Activated CD8-positive, alpha-beta memory T cell treated with anti-CD3 and anti-CD28 coated beads, Interleukin-2, amount 50 U/mL, for 24 hours (primary cell): ENCODE measurements at regions not wholly inside any gene's neighbourhood (a gene's known extent, or its start where the extent isn't known, plus 50 kb on each side); places are given as distances from the start of the nearest gene placed in this dataset.

Source experiments
- DNase-seq: peaks from one replicate; pipeline ENCODE4 v3.0.0-alpha.2; 2020; ENCODE audit errors: extremely low read depth

DNA sequence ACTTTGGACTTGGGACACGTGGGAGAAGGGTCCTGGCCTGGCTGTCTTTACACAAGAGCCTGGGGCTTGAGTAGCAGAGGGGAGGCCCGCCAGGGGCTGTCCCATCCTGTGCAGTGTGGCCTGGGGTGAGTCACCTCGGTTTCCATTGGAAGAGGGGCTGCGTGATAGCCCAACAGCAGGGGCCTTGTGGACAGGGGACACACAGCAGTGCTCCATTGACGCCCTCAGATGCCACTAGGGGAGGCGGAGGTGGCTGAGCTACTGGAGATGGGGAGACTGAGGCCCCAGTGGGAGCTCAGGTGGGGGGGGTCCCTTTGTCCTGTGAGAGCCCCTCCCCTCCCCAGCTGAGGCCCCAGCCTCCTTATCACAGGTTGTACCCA, 50.0 kb upstream of the RNU6ATAC start:
- no peak for DNase-seq

DNA sequence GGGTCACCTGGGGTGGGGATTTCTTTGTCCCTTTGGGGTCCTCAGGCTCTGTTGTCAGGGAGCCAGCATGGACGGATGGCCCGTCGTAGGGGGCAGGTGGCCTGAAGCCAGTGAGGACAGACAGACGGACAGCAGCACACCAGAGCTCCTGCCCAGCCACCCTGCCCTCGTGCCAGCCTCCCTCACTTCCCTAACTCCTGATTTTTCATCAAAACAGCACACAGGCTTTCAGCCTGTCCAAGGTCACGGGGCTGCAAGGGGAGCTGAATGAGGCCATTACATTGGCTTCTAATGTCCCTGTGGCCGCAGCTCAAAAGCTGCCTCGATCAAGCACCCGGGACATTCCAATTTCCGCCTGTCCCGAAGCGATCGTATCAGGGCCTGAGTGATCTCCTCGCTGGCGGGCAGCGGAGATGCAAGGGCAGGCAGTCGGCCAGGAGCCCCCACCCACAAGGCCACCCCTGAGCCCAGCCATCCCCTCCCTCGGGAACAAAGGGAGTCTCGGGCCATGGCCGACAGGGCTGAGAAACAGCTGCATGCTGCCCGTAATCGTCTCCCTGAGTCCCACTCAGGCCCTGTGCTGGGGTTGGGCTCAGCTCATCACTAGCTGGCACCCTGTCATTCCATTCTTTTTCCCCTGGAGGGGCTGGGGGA, 50.5 kb upstream of the RNU6ATAC start:
- no peak for DNase-seq

DNA sequence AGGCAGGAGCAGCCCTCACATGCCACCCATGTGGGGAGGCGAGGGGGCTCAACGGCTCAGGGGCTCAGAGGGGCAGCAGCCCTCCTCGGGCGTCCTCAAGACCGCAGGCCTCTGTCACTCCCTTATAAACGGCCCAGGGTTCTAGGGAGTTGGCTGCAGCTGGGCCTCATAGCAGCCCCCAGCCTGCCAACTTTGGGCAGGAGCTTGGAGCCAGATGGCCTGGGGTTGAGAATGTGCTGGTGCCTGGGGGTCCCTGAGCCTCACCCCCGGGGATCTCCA, 51.0 kb upstream of the RNU6ATAC start:
- DNase-seq: no peak

DNA sequence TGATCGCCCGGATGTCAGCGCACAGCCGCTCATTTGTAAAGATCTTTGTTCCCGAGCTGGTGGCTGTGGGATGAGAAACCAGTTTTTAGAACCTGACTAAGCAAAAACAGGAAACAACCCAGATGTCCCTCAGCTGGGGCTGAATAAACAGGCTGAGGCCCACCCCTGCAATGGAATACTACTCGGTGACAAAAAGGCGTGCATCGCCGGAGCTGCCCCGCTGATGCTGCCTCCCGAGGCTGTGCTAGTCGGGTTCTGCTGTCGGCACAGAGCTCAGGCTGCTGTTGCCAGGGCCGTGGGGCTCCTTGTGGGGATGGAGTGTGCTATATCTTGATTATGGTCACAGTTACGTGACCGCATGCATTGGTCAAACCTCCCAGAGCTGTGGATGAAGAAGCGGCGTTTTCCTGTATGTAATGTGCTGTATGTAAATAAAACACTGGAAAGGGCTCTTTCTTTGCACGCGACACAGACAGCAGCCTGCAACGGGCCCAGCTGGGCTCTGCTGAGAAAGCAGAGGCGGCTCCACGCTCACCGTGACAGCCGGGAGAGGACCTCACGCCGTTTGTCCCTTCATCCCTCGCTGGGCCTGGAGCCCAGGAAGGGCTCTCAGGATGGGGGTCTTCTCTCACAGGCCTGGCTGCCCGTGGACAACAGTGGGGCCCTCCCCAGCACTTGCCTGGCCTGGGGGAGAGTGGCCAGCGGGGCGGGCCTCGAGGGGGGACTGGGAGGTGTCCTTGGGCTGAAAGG, 51.5 kb upstream of the RNU6ATAC start:
- no peak for DNase-seq

DNA sequence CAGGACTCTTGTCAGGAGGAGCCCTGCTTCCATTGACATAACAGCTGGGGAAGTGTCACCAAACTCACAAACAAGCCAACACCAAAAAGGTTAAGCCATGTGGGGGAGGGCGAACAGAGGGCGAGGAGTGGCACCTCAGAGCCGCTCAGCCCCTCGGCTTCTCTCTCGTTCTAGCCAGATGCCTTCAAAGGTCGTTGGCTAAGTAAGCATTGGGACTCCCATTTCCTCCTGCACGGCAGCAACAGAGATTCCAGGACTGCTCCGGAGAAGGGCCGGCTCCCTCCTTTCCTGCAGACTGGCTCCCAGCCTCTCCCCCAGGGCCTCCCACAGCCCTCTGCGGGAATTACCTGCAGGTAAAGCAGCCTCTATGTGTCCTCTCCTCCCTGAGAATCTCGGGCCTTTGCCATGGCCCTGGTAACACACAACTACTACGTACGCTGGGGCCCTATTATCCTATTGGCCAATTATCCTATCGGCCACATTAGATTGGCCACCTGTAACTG, 52.1 kb upstream of the RNU6ATAC start:
- DNase-seq: no peak

DNA sequence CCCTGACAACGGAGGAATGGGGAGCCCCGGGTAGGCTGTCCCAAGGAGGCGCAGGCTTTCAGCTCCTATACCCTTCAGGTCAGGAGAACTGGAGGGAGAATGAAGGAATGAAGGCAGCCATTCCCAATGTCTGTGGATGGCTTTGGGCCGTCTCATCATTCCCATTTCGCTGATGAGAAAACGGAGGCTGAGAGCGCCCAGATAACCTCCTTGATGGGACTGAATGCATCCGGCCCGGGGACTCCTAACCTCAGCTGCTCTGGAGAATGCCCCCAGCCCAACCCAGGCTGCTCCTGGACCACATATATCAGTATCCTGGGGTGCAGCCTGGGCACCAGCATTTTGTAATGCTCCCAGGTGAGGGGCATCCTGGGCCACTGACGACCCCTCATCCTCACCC, 52.6 kb upstream of the RNU6ATAC start:
- no peak for DNase-seq

DNA sequence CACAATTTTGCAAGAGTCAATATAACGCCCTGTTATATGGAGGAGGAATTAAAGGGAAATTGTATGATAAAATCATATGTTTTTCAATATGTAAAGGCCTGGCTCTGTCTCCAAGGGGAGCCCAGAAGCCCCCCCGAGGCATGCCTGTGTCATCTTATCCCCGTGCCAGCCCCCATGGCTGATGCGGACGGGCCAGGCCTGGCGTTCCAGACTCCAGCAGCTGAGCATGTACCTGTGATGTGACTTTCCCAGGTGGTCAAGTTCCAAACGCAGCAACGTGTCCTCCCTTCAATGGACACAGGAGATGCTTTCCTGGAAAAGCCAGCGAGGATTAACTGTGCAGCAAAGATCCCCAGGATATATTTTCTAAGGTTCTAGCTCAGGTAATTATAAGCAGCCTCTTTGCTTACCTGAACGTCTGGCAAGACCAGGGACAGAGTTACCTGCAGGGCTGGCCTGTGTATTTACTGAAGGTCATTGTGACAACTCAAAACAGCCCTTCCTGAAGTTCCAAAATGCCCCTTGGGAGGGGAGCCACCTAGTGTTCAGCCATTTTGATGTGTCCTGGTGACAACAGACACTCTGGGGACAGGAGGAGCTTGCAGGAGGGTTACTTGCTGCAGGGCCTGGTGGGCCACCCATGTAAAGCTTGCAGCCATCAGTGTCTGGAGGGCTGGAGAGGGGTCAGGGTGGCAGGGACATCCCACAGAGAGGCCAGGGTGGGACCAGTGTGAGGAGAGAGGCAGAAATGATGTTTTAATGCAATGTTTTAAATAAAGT, 53.3 kb upstream of the RNU6ATAC start:
- no peak for DNase-seq

DNA sequence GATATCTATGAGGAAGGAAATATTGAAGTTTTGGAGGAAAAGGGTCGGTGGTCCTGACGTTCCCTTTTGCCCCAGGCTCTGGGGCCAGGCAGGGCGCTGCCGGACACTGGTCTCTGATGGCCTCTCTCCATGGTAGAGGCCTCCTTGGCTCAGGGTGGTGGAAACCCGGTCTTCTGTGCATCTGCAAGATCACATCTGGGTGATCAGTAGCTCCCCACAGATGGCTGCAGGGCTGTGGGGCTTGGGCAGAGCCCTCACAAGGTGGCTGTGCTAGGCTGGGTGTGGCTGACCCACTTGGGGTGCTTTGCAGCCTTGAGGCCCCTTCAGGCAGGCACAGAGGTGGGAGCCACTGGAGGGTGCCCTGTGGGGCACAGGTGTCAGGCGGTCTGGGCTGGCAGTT, 53.9 kb upstream of the RNU6ATAC start:
- DNase-seq: no peak

DNA sequence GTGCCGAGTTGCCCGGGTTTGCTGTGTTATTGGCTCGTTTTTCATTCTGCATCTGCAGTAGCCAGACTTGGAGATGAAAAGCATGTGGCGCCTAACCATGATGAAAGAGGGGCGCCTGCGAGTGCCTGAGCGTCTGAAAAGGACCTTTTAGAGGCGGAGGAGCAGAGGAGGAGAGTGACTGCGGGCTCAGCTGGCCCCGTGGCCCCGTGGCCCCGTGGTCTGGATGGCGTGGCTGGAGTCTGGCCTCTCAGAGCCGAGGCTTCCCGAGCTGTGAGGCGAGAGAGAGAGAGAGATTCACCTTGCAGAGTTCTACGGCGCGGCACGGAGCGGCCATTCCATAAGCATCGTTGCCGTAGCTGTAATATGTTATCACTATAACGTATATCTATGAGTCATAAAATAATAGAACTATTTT, 55.3 kb upstream of the RNU6ATAC start:
- no peak for DNase-seq

DNA sequence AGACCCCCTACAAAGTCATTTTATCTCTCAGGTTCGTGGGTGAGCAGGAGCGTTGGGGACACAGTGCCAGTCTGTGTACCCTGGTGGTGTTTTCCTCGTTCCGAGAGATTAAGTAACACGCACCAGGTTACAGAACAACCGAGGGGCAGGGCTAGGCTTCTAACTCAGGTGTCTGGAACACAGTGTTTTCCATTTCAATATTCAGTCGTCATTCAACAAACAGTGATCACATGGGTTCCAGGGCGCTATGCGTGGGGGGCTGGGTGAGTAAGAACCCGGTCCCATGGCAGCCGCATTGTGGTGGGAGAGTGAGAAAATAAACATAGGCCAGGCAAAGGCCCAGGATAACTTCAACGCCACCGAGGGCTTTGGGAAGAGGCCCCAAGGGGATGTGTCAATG, 55.9 kb upstream of the RNU6ATAC start:
- DNase-seq: no peak

DNA sequence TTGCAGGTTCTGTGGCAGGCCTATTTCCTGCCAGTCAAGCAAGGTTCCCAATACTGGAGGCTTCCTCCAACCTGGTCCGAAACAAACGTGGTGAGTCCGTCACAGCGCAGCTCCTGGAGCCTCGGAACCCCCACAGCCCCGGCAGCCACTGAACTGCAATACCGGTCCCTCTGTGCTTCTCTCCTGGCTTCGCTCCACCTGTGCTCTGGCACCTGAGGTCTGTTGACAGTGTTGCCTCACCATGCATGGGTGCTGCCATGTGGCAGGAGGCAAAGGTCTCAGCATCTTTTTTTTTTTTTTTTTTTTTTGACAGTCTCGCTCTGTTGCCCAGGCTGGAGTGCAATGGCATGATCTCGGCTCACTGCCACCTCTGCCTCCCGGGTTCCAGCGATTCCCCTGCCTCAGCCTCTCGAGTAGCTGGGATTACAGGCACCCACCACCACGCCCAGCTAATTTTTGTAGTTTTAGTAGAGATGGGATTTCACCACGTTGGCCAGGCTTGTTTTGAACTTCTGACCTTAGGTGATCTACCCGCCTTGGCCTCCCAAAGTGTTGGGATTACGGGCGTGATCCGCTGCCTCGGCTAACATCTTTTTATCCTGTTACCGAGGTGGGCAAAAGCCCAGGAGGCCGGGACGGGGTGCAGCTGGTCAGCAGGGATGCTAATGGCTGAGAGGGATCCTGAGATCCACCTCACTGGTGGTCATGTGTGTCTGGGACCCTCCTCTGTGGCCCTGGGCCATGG, 57.1 kb upstream of the RNU6ATAC start:
- DNase-seq: no peak

DNA sequence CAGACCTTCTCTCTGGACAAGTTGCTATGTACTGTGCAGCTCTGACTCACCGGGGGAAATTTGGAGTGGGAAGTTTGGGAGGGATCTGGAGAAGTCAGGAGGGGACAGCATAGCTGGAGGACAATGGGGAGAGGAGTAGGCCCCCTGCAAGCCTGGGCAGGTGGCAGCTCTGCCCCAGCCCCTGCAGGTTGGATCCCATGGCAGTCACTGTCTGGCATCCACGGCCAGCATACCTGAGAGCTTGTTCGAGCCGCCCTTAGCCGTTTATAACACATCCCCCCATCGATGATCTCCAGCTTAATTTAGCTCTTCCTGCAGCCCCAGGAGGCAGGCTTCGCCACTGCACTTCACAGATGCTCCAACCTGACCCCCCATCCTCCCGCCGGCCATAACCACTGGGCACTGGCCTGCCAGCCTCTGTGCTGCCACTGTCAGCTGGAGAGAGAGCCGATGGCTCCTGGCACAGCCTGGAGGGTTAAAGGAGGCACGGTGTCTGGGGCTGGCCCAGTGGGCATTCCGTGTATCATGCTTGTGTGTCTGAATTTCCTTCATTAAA, 57.7 kb upstream of the RNU6ATAC start:
- DNase-seq: no peak

DNA sequence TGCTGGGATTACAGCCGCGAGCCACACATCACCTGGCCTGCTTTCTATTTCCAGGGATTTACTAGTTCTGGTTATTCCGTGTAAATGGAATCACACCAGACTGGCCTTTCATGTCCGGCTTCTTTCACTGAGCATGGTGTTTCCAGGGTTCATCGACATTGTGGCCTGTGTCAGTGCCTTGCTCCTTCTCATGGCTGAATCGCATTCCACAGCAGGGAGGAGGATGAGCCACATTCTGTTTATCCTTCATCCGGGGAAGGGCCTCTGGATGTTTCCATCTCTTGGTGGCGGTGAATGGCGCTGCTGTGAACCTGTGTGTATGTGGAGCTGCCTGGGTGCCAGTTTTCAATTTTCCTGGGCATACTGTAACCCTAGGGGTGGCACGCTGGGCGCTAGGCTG, 58.7 kb upstream of the RNU6ATAC start:
- no peak for DNase-seq

DNA sequence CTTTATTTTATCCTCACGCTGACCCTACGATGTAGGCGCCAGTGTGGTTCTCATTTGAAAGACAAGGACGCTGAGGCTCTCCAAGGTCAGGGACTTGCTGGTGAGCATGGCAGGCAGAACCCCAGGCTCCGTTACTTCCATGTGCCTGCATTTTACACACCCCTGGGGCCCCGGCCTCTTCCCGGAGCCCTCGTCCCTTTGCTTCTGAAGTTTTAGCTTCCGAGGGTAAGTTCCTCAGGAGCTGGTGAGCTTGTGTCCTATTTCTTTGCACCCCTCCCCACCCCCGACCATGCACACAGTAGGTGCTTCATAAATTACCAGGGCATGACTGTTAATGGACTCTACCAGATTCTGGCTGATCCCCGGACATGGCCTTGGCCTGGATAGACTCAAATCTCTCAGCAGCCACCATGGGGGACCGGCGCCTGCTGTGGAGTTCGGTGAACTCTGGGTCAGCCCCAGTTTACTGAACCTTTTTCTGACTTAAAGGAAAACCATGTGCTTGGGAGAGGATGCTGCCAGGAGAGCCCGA, 59.3 kb upstream of the RNU6ATAC start:
- no peak for DNase-seq

DNA sequence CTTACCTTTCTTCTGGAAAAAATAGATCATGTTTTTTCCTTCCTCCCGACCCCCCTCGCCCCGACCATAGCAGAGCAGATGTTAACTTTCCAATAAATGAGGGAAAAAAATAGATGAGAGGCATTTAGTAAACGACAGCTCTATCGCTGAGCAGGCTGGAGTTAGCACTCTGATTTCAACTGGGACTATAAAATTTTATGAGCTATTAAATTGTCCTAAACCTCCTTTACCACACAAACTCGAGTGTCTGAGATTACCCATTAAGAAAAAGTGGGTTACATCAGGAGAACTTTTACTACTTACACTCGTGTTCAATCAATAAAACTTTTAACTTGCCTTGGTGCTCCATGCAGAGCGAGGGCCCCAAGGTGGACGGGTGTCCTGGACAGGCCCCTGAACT, 59.8 kb upstream of the RNU6ATAC start:
- DNase-seq: no peak

DNA sequence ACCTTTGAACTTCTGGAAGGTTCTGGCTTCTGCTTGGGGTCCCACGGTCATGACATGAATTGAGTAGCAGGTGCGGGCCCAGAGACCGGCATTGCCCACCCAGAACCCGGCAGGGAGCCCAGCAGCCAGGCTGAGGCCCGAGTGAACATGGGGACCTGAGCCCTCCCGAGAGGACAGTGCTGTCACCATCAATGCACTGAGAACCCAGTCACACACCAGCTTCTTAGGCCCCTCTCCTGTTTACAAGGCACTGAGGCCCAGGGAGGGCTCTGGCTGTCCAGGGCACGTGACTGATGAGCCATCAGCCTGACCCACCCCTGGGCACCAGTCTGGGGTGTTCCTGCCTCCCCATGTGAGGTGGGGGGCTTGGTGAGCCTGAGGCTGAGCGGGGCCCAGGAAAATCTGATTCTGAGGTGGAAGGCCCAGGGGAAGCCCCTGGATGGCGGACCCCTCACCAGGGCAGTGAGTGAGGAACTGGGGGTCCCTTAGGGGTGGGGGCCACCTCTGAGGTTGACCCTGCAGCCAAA, 60.3 kb upstream of the RNU6ATAC start:
- DNase-seq: no peak

DNA sequence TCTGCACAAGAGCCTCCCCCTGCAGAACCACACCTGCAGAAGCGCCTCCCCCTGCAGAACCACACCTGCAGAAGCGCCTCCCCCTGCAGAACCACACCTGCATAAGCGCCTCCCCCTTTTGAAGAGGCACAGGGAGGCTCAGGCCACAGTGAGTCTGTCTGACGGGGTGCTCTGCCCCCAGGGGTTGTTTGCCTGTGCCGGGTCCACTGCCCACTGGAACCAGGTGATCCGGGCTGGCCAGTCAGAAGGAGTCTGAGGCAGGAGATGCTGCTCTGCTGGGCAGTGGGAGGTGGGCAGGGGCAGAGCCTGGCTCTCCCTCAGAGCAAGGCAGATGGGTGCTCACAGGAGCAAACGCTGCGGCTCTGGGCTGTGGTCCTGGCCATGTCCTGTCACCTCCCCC, 60.8 kb upstream of the RNU6ATAC start:
- no peak for DNase-seq

DNA sequence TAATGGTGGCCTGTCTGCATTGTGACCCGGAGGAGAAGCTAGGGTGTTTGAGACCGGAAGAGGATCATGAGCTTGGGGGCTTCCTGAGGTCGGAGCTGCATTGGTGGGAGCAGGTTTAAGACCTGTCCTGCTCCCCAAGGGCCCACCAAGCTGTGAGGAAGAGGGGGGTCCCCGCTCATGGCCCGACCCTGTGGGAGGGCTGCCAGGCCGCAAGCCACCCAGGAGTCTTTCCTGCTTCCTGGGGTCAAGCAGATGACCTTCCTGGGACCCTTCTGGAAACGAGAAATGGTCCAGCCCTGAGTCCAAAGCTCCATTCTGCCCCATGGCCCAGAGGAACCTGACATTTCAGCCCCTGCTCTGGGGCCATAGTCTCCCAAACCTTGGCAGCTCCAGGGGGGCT, 61.5 kb upstream of the RNU6ATAC start:
- DNase-seq: no peak

DNA sequence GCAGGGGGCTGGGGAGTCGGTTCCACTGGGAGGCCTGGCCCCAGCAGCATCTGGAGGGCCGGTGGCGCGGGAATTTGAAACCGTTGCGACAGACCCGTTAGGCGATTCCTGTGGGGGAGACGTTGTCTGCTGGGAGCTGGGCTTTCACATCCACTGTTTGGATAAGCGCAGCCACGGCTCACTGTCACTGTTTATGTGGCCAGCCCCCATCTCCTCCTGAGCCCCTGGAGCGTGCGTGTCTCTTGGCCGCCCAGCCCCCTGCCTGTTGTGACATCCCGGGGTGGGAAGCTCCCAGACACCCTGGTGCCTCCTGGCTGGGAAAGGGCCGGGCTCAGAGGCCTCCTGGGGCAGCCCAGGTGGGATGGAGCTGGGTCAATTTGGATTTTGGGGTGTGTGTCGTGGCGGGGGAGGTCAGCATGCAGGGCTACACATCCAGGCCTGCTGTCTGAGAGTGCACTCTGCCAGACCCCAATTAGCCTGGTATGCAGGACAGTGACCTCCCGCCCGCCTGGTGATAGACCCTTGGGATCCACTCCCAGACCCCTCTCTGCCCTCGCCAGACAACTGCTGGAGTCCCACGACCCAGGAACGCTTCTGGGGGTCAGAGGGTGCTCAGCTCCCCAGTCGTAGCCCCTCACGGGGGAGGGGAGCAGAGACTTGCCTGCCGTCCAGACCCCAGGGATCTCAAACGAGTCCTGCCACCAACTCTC, 62.0 kb upstream of the RNU6ATAC start:
- no peak for DNase-seq

DNA sequence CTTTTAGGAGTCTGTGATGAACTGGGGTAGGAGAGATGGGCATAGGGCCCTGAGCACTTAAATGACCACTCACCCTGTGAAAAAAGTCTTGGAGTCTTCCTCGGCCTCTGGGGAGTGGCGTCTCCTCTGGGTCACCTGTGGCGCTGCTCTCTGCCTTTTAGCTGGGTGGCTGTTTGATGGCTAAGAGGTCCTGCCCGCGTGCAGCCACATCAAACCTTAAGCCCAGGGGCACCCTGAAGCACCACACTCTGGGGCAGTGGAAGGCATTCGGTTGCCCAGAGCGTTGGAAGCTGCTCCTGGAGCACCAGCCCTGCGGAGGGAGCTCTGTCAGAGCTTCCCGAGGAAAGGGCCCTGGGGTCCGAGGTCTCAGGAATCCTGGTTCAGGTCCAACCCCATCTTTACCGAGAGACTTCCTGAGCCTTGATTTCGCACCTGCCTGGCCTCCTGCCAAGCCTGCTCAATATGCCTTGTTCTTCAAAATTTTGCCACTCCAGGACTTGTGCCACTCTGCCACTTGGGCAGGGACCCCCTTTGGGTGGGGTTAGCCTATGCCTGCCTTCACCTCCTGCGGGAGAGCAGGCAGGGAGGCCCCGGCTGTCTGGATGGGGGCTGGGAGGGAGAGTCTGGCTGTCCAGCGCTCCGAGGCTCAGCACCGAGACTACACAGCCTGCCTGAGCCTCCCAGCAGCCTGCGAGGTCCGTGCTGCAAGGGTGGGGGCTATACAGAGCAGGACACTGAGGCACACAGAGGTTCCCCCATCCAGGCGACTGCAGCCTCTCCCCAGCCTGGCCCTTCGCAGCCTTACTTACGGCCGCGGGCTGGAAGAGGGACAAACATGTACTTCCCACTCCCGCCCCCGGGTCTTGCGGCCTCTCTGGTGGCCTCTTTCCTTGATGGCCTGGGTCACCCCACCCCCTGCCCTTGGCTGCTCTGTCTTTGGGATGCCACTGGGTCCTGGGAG, 63.4 kb upstream of the RNU6ATAC start:
- DNase-seq: no peak
